Coronary artery (tissue), 2 donors: ENCODE measurements at regions not wholly inside any gene's neighbourhood (a gene's known extent, or its start where the extent isn't known, plus 50 kb on each side); places are given as distances from the start of the nearest gene placed in this dataset.

Experiments
- DNase-seq: peaks from one replicate; pipeline ENCODE4 v3.0.0-alpha.2; 2017; ENCODE audit warnings: low spot score
- H3K27ac ChIP-seq, 2 donors: fragments of 200-600 bp; sonication (generic); one replicate each; pipeline ENCODE4 v1.5.1; 2016 to 2019
- H3K4me3 ChIP-seq: fragments of 200-600 bp; sonication (generic); 2 replicates; pipeline ENCODE4 v1.5.1; 2016; ENCODE audit warnings: mild to moderate bottlenecking, moderate library complexity
- TF ChIP-seq, protein P1 (sequence below): fragments of 200-600 bp; sonication (generic); IDR thresholded peaks from one replicate; pipeline ENCODE4 v1.5.1; 2019; ENCODE audit warnings: antibody characterized with exemption

- DNase-seq: peak; percentile 96
- TF ChIP-seq, protein P1, sequence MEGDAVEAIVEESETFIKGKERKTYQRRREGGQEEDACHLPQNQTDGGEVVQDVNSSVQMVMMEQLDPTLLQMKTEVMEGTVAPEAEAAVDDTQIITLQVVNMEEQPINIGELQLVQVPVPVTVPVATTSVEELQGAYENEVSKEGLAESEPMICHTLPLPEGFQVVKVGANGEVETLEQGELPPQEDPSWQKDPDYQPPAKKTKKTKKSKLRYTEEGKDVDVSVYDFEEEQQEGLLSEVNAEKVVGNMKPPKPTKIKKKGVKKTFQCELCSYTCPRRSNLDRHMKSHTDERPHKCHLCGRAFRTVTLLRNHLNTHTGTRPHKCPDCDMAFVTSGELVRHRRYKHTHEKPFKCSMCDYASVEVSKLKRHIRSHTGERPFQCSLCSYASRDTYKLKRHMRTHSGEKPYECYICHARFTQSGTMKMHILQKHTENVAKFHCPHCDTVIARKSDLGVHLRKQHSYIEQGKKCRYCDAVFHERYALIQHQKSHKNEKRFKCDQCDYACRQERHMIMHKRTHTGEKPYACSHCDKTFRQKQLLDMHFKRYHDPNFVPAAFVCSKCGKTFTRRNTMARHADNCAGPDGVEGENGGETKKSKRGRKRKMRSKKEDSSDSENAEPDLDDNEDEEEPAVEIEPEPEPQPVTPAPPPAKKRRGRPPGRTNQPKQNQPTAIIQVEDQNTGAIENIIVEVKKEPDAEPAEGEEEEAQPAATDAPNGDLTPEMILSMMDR: no peak
- Histone ChIP-seq H3K27ac (peak overlapping the region; percentile 99 to 100), H3K4me3 (peak overlapping the region; percentile 96)
Observed at GRCh38 chr22:46079861-46080821, 70.2 kb upstream of the PPARA start.

- TF ChIP-seq, protein P1: no peak
- peak overlapping the region; percentile 99 to 100 for H3K27ac ChIP-seq
- peak overlapping the region; percentile 96 for H3K4me3 ChIP-seq
- peak; percentile 75 for DNase-seq
Observed at GRCh38 chr22:46081036-46081830, 69.1 kb upstream of the PPARA start.

GRCh38 chr22:46081831-46082210 is 68.5 kb upstream of the PPARA start:
- H3K27ac ChIP-seq: peak overlapping the region; percentile 99 to 100
- TF ChIP-seq, protein P1: no peak
- H3K4me3 ChIP-seq: peak overlapping the region; percentile 96
- no peak for DNase-seq

DNA sequence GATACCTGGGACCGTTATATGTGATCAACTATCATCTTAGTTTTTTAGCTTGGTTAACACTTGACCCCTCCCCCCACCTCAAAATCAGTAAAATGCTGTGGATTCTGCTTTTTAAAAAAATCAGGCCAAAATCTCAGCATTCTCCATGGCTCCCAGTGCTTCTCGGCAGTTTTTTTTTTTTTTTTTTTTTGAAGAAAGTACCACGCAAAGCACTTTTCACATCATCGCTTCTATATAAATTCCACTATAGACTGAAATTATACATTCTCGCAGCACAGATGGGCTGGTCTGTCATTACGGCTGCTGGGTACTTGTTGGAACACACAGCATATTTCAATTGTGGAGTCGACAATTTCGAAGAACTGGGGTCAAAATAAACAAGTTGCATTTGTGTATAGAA is 67.7 kb upstream of the PPARA start:
- Histone ChIP-seq H3K4me3 (peak overlapping the region; percentile 96), H3K27ac (peak overlapping the region; percentile 99 to 100)
- no peak for DNase-seq
- TF ChIP-seq, protein P1: no peak

DNA sequence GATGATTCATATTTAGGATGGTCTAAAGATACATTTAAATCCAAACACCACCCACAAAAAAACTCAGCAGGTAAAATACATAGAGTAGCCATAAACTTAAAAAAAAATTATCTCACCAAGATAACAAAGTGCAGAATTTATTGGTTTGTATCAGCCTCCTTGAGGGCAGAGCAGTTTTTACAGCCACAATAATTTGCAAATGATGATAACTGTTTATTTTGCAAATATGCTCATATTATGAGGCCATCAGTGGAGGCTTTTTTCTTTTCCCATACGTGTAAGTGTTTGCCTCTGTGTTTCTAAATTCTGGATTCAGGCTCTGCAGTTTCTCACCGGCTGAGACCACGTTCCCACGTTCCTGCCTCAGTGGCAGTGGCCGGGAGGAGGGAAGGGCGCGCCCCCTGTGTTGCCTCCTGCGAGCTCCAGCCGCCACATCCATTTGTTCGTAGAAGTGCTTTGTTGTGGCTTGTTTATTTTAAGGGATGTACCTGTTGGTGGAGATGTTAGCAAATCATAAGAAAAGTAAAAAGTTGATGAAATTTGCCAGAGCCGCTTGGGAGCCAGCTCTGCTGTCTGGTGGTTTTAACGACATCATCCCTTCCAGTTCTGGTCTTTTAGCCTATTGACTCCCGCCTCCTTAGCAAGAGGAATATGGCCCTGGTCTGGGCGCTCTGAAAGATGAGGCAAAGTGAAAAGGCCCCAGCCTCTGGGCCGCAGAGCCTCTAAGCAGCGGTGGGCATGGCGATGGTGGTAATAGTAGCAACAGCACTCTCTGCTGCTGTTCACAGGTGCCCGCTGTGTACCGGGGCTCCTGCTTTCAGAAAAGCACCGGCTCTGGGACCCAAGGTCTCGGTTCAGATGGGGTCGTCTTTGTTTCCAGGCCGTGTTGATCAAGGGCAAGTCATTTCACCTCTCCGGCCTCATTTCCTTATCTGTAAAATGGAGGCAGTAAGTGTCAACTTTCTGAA is 66.7 kb upstream of the PPARA start:
- DNase-seq: peak; percentile 70
- H3K4me3 ChIP-seq: peak overlapping the region; percentile 96
- TF ChIP-seq, protein P1: no peak
- H3K27ac ChIP-seq: peak overlapping the region; percentile 99 to 100

DNA sequence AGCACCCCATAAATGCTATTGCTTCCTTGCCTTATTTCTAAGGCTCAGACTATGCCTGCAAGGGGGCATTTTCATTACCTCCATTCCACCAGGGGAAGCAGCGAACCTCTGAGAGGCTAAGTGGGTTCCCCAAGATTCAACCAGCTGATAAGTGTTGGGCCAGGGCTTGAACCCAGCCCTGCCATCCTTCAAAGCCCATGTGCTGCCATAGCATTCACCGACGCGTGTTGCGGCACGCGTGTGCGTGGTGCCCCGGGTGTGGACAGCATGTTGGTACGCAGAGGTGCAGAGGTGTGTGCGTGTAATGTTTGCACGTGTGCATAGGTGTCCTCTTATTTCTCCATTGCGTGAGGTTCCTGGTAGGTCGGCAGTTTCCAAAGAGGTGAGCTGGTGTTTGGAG is 66.0 kb upstream of the PPARA start:
- H3K27ac ChIP-seq: peak overlapping the region; percentile 99 to 100
- peak overlapping the region; percentile 96 for H3K4me3 ChIP-seq
- TF ChIP-seq, protein P1: no peak
- peak; percentile 77 for DNase-seq
